ENCODE measurements at regions not wholly inside any gene's neighbourhood (a gene's known extent, or its start where the extent isn't known, plus 50 kb on each side); places are given as distances from the start of the nearest gene placed in this dataset.

DNA sequence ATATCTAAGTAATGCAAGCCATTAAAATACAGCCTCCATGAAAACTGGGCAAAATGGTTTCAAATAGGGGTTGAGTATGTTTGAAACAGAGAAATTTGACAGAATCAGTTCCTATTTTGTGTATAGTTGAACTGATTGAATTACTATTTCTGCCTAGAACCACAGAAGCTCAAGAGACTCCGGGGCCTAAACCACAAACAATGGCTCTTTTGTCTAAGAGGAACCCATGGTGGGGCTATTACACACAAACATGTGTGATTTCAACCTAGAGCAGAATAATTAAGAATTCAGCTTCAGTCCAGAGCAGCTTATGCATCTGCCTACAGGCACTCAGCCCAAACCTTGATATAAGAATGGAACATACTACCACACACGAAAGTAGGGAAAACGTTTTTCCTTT, 171.2 kb upstream of the MPDZ start:
- no peaks in the 10 kb centered on the region for H3K36me3 Mint-ChIP-seq (ENCODE audit: insufficient read depth in 1 of 3, low read depth in 3 of 3)
- no peak overlapping the region for H4K91ac ChIP-seq (ENCODE audit: insufficient read length, low read depth, low read length)
- no peak for TF ChIP-seq CTCF (conservative IDR thresholded peaks at IDR 0.05)
- H4K5ac ChIP-seq (ENCODE audit: insufficient read length, low read depth, low read length) = no peak overlapping the region
- no peak overlapping the region for H2BK120ac ChIP-seq (ENCODE audit: low read depth, low read length, poor library complexity, severe bottlenecking)
- H3K9me3 ChIP-seq (ENCODE audit: control insufficient read depth, low read depth, low read length) = no peaks in the 10 kb centered on the region
- peaks cover 6 to 7% of the 10 kb centered on the region in 2 experiments for H3K4me1 Mint-ChIP-seq
- H3K4ac ChIP-seq (ENCODE audit: low read depth, low read length) = no peak overlapping the region
- no peak for DNase-seq
- no peak overlapping the region for H3K27ac Mint-ChIP-seq
- H2AK5ac ChIP-seq (ENCODE audit: insufficient read length, low read length) = no peak overlapping the region
- H3K79me2 ChIP-seq (ENCODE audit: insufficient read depth, low read length) = no peaks in the 10 kb centered on the region
- no peak overlapping the region for H4K8ac ChIP-seq (replicated peaks; ENCODE audit: insufficient read length, low read depth, low read length)
- no peaks in the 10 kb centered on the region for H4K20me1 ChIP-seq (ENCODE audit: control insufficient read depth, insufficient read depth, insufficient read length)
- H3K4me3 Mint-ChIP-seq = no peak overlapping the region
- H3K14ac ChIP-seq (ENCODE audit: insufficient read depth, low read length) = no peak overlapping the region
- no peak overlapping the region for H2BK12ac ChIP-seq (ENCODE audit: insufficient read length, low read depth, low read length)
- H2BK15ac ChIP-seq (ENCODE audit: low read depth, low read length) = no peak overlapping the region
- H3K27me3 ChIP-seq (ENCODE audit: insufficient read depth, low read length) = no peaks in the 10 kb centered on the region
- no peak overlapping the region for H3T11ph ChIP-seq (ENCODE audit: low read length)
- no peak overlapping the region for H2BK20ac ChIP-seq (ENCODE audit: low read depth, low read length, poor library complexity, severe bottlenecking)
- no peak overlapping the region for H3K4me2 ChIP-seq (ENCODE audit: insufficient read depth, insufficient read length, low read length)
- no peak overlapping the region for H3K18ac ChIP-seq (ENCODE audit: insufficient read length, low read depth, low read length)
- no peaks in the 10 kb centered on the region for H3K79me1 ChIP-seq (ENCODE audit: insufficient read depth, low read depth, low read length, poor library complexity, severe bottlenecking)
- H3K56ac ChIP-seq (ENCODE audit: insufficient read length, low read depth, low read length) = no peak overlapping the region
- no peaks in the 10 kb centered on the region for H3K23me2 ChIP-seq (ENCODE audit: insufficient read length, low read depth, low read length, poor library complexity, severe bottlenecking)
- H3K23ac ChIP-seq (ENCODE audit: insufficient read length, low read depth, low read length) = no peak overlapping the region
- H2AFZ ChIP-seq (ENCODE audit: low read length) = no peak overlapping the region
- no peaks in the 10 kb centered on the region for H3K9me3 Mint-ChIP-seq
- no peak overlapping the region for H3K9ac ChIP-seq (ENCODE audit: extremely low read depth, insufficient read length, low read length)
- no peak overlapping the region for H3K27ac ChIP-seq (ENCODE audit: insufficient read length, low read depth, low read length)
- H2BK5ac ChIP-seq (ENCODE audit: insufficient read length, low read length) = no peak overlapping the region
- no peaks in the 10 kb centered on the region for H3K27me3 Mint-ChIP-seq (ENCODE audit: low read depth)
- no peaks in the 10 kb centered on the region for H3K4me1 ChIP-seq (ENCODE audit: insufficient read depth, low read length)
- no CpG with 5 or more reads among the region's 3 CpGs for WGBS (ENCODE audit: extremely low coverage, insufficient read length, low lambda C conversion rate)
